HCT116 (cell line): ENCODE measurements at regions not wholly inside any gene's neighbourhood (a gene's known extent, or its start where the extent isn't known, plus 50 kb on each side); places are given as distances from the start of the nearest gene placed in this dataset.

Experiments used
- CTCF ChIP-seq, 3 experiments: fragments of 200-600 bp in 1 of 3; sonication (generic) in 1 of 3; IDR thresholded peaks in 2 of 3; conservative IDR thresholded peaks in 1 of 3; 2 replicates each; pipeline ENCODE4 v1.5.1; 2012 to 2017; ENCODE audit warnings: low read depth in 2 of 3, low read length in 2 of 3, antibody characterized with exemption in 1 of 3, borderline replicate concordance in 1 of 3, control low read depth in 1 of 3, mild to moderate bottlenecking in 1 of 3, mixed read lengths in 1 of 3, mixed run types in 1 of 3, moderate library complexity in 1 of 3; ENCODE audit not compliant: insufficient read depth in 1 of 3
- MAX ChIP-seq: IDR thresholded peaks from 2 replicates; pipeline ENCODE4 v1.6.1; 2012
- POLR2A ChIP-seq: IDR thresholded peaks from 2 replicates; pipeline ENCODE4 v1.7.0; 2011; ENCODE audit warnings: borderline replicate concordance; ENCODE audit not compliant: insufficient read depth, insufficient read length; ENCODE audit errors: extremely low read depth
- POLR2AphosphoS5 ChIP-seq: IDR thresholded peaks from 2 replicates; pipeline ENCODE4 v1.6.1; 2011; ENCODE audit warnings: mild to moderate bottlenecking, low read depth, low read length, moderate library complexity
- RAD21 ChIP-seq: IDR thresholded peaks from 2 replicates; pipeline ENCODE4 v1.6.1; 2012; ENCODE audit warnings: low read depth, mild to moderate bottlenecking
- REST ChIP-seq: IDR thresholded peaks from 2 replicates; pipeline ENCODE4 v1.6.1; 2012; ENCODE audit warnings: low read depth
- ZBTB33 ChIP-seq: IDR thresholded peaks from 2 replicates; pipeline ENCODE4 v1.6.1; 2011; ENCODE audit warnings: mild to moderate bottlenecking, low read length, moderate library complexity; ENCODE audit not compliant: insufficient replicate concordance; ENCODE audit errors: extremely low read depth
- ZNF274 ChIP-seq: fragments of 200-500 bp; sonication (Bioruptor generic); IDR thresholded peaks from 2 replicates; pipeline ENCODE4 v1.6.1; 2014; ENCODE audit warnings: mild to moderate bottlenecking, low read depth, low read length, inconsistent platforms

- TF ChIP-seq CTCF (IDR thresholded peaks at IDR 0.05 in 2 of 3, conservative IDR thresholded peaks at IDR 0.05 in 1 of 3; ENCODE audit: borderline replicate concordance in 1 of 3, insufficient read depth in 1 of 3, low read depth in 2 of 3, low read length in 2 of 3) (no peak), POLR2A (no peak), POLR2AphosphoS5 (no peak), MAX (no peak), ZNF274 (no peak), ZBTB33 (no peak), RAD21 (no peak), REST (no peak)
Measured at GRCh38 chr3:151035072-151035471, 50.4 kb upstream of the MED12L start.
